ENCODE measurements at regions not wholly inside any gene's neighbourhood (a gene's known extent, or its start where the extent isn't known, plus 50 kb on each side); places are given as distances from the start of the nearest gene placed in this dataset.
A peak's percentile ranks its signal among the peaks of the same experiment; 100 is the strongest.

DNA sequence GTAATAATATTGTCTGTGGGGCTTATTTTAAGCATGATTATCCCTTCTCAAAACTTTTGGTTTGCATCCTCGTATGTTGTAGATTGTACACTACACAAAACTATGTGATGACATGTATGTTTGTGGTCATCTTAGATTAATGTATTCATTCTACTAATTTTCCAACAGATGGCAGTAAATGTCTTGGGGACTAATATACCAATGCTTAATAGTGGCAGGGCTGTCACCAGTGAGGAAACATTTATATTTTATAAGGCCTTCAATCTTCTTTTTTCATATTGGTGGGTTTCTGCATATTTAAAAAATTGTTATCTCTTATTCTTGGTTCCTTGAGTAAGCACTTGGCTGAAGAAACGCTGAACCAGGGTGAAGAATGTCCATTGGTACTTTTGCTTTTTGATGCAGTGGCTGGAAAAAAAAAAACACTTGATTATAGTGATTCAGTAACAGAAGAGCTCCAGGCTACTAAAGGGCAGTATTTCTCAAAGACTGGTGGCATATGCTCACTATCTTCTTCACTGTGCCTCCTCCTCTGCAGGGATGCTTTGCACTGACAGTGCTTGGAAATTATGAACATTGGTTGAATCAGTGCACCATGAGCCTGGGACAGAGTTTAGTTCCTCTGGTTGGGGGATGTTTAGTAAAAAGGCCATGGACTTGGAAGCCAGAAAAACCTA is 530.3 kb downstream of the RASEF start:
- WGBS (ENCODE audit: insufficient coverage): 60% methylated on average over 1 of the region's 2 CpGs
- Histone ChIP-seq H3K36me3 (ENCODE audit: control insufficient read depth, insufficient read depth, low read length) (no peaks in the 10 kb centered on the region), H3K4me1 (ENCODE audit: control insufficient read depth, insufficient read depth, low read length) (no peaks in the 10 kb centered on the region), H3K4me3 (ENCODE audit: low read length) (no peak overlapping the region), H3K27ac (ENCODE audit: low read length) (no peak overlapping the region), H3K27me3 (ENCODE audit: control insufficient read depth, insufficient read depth, low read length) (no peaks in the 10 kb centered on the region), H3K9me3 (replicated peaks; ENCODE audit: control insufficient read depth, low read depth, low read length) (peaks cover 4% of the 10 kb centered on the region)
- DNase-seq: peak; percentile 40

DNA sequence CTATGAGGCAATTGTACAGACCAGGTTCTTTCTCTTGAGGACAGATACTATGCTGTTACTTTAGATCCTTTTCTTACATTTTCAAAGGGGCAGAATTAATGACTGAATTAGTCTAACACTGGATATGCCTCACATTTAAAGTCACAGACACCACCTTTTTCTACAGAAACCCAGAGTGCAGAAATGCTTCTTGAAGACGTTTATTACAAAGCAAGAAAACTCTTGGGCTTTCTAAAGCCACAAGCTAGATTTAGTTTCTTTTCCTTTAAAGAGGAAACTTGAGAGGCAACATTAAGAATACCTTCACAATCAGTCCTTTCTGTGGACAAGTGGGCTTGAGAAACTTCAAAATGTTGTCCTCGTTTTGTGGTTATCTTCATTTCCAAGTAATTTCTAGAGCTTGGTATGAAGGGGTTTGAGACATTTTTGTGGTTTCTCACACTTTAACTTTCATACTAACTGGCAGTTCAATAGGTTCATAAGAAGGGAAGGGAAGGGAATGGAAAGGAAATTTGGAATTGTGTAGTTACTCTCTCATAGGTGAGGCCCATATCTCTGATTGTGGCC is 527.4 kb downstream of the RASEF start:
- WGBS (ENCODE audit: insufficient coverage): no CpG with 5 or more reads among the region's 2 CpGs
- no peaks in the 10 kb centered on the region for H3K9me3 ChIP-seq (replicated peaks; ENCODE audit: control insufficient read depth, low read depth, low read length)
- H3K4me1 ChIP-seq (ENCODE audit: control insufficient read depth, insufficient read depth, low read length): no peaks in the 10 kb centered on the region
- no peak for DNase-seq
- no peak overlapping the region for H3K27ac ChIP-seq (ENCODE audit: low read length)
- H3K36me3 ChIP-seq (ENCODE audit: control insufficient read depth, insufficient read depth, low read length): no peaks in the 10 kb centered on the region
- H3K4me3 ChIP-seq (ENCODE audit: low read length): no peak overlapping the region
- no peaks in the 10 kb centered on the region for H3K27me3 ChIP-seq (ENCODE audit: control insufficient read depth, insufficient read depth, low read length)

DNA sequence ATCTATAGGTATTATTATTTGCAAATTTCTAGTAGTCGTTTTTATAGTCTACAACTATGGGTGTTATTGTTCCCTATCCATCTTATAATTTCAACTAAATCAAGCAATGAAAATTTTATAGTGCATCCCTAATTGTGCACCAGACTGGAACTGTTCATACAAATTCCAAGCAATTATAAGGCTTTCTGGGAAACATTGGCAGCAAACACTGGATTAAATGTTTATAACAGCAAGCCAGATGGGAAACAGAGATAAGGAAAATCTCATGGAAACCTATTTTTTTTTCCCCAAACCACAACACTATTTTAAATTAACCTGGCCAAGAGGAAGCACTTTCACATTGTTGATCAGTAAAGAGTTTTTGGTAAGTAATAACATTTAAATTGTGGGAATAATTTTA is 524.3 kb downstream of the RASEF start:
- no peak overlapping the region for H3K4me3 ChIP-seq (ENCODE audit: low read length)
- no CpG with 5 or more reads among the region's 1 CpG for WGBS (ENCODE audit: insufficient coverage)
- DNase-seq: peak; percentile 75

DNA sequence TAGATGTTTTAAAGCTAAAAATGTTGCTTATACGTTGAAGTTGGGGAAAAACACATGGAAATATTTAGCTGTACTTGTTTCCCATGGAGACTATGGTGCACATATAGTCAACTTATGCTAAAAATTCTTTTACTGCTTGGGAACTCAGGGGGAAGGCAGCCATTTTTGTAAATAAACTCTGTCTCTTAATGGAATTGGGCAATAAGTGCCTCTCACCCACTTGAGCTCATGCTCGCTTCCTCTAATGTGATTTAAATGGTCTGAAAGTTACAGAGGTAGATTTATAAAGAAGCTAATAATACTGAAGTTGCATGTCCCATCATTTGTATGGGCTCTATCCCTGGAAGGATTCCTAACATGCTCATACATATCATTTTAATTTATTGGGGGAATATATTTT is 523.8 kb downstream of the RASEF start:
- no peaks in the 10 kb centered on the region for H3K27me3 ChIP-seq (ENCODE audit: control insufficient read depth, insufficient read depth, low read length)
- peak overlapping the region; percentile 11 for H3K27ac ChIP-seq (ENCODE audit: low read length)
- WGBS (ENCODE audit: insufficient coverage): no CpG with 5 or more reads among the region's 2 CpGs
- peak; percentile 41 for DNase-seq
- no peak overlapping the region for H3K4me3 ChIP-seq (ENCODE audit: low read length)
- no peaks in the 10 kb centered on the region for H3K9me3 ChIP-seq (replicated peaks; ENCODE audit: control insufficient read depth, low read depth, low read length)
- no peaks in the 10 kb centered on the region for H3K36me3 ChIP-seq (ENCODE audit: control insufficient read depth, insufficient read depth, low read length)
- H3K4me1 ChIP-seq (ENCODE audit: control insufficient read depth, insufficient read depth, low read length): no peaks in the 10 kb centered on the region

More for the DNA sequence above, 524.3 kb downstream of the RASEF start:
- Histone ChIP-seq H3K27ac (ENCODE audit: low read length) (no peak overlapping the region), H3K9me3 (replicated peaks; ENCODE audit: control insufficient read depth, low read depth, low read length) (no peaks in the 10 kb centered on the region), H3K36me3 (ENCODE audit: control insufficient read depth, insufficient read depth, low read length) (no peaks in the 10 kb centered on the region), H3K4me1 (ENCODE audit: control insufficient read depth, insufficient read depth, low read length) (no peaks in the 10 kb centered on the region), H3K27me3 (ENCODE audit: control insufficient read depth, insufficient read depth, low read length) (no peaks in the 10 kb centered on the region)

DNA sequence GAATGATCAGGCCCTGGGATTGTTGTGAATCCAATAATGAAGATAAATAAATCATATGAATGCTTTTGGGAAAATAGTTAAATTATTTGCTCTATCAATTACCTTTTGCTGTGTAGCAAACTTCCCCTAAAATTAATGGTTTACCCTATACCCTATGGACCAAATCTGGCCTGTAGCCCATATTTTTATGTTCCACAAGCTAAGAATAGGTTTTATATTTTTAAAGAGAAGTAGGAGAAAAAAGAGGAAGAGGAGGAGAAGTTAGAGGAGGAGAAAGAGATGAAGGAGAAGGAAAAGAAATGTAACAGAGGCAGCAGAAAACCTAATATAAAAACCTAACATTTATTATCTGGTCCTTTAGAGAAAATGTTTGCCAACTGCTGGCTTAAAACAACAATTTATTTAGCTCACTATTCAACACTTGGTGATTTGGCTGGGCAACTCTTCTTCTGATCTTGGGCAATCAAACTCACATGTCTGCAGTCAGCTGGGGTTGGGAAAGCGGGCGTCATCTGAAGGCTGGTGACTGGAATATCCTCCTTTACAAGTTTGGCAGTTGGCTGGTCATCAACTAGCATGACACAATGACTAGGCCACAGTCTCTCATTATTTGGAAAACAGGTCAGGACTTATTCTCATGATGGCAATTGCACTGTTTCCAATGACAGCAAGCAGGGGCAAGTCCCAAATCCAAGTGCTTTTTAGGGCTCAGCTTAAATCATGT is 522.9 kb downstream of the RASEF start:
- no peaks in the 10 kb centered on the region for H3K27me3 ChIP-seq (ENCODE audit: control insufficient read depth, insufficient read depth, low read length)
- DNase-seq: peak; percentile 11
- H3K27ac ChIP-seq (ENCODE audit: low read length): no peak overlapping the region
- WGBS (ENCODE audit: insufficient coverage): 76% methylated on average over 2 of the region's 2 CpGs
- no peak overlapping the region for H3K4me3 ChIP-seq (ENCODE audit: low read length)
- no peaks in the 10 kb centered on the region for H3K9me3 ChIP-seq (replicated peaks; ENCODE audit: control insufficient read depth, low read depth, low read length)
- no peaks in the 10 kb centered on the region for H3K4me1 ChIP-seq (ENCODE audit: control insufficient read depth, insufficient read depth, low read length)
- H3K36me3 ChIP-seq (ENCODE audit: control insufficient read depth, insufficient read depth, low read length): no peaks in the 10 kb centered on the region

DNA sequence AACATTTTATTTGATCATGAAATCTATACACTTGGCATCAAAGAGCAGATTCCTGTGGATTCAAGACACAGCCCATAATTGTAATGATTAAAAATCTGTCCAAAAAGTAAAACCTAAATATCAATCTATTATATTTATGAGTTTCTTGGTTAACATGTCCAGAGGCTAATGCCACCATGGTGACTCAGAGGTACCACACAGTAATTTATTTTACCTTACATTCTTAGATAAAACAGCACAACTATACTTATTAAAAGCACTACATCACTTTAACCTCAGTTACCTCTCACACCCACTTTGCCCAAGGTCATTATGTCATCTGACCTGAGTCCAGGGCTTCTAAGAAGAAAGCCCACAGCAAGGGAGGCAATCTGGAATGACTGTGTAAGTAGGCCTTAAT is 519.2 kb downstream of the RASEF start:
- no peak overlapping the region for H3K27ac ChIP-seq (ENCODE audit: low read length)
- no peaks in the 10 kb centered on the region for H3K9me3 ChIP-seq (replicated peaks; ENCODE audit: control insufficient read depth, low read depth, low read length)
- no peaks in the 10 kb centered on the region for H3K27me3 ChIP-seq (ENCODE audit: control insufficient read depth, insufficient read depth, low read length)
- H3K36me3 ChIP-seq (ENCODE audit: control insufficient read depth, insufficient read depth, low read length): no peaks in the 10 kb centered on the region
- no peak overlapping the region for H3K4me3 ChIP-seq (ENCODE audit: low read length)
- no peak for DNase-seq
- H3K4me1 ChIP-seq (ENCODE audit: control insufficient read depth, insufficient read depth, low read length): no peaks in the 10 kb centered on the region

DNA sequence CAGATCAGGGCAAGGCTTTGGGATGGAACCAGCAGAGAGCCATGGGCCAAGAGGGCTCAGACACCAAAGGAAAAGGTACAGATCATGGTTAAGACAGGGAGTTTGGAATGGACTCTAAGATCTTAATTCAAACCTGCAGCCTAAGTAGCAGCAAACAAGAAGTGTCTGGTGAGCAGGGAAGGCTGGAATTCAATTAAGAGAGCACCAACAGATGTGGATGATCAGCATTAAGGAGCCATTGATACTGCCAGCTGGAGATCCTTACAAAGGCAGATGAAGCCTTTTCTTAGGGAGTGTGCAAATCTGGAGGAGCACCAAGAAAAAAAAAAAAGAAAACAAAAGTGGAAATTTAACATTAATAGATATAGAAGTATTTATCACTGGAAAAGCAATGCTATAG is 516.8 kb downstream of the RASEF start:
- no peak overlapping the region for H3K27ac ChIP-seq (ENCODE audit: low read length)
- DNase-seq: no peak
- H3K27me3 ChIP-seq (ENCODE audit: control insufficient read depth, insufficient read depth, low read length): no peaks in the 10 kb centered on the region
- H3K4me3 ChIP-seq (ENCODE audit: low read length): no peak overlapping the region
- H3K4me1 ChIP-seq (ENCODE audit: control insufficient read depth, insufficient read depth, low read length): no peaks in the 10 kb centered on the region
- H3K9me3 ChIP-seq (replicated peaks; ENCODE audit: control insufficient read depth, low read depth, low read length): no peaks in the 10 kb centered on the region
- H3K36me3 ChIP-seq (ENCODE audit: control insufficient read depth, insufficient read depth, low read length): no peaks in the 10 kb centered on the region

DNA sequence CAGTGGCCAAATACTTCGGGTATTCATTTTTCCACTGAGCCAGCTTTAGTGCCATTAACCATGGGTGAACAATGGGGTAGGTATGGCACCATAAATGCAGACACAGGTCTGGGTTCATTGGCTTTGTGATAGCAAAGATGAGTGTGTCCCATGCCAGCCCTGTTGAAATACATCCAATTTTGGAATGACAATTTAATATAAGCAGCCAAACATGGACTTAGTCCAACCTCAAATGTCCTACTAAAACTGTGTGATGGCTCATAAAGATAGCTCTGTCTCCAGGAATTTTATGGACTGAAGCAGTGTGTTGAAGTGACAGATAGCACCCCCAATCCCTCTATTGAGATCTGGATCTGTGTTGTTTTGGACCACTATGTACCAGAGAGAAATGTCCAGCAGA is 514.9 kb downstream of the RASEF start:
- Histone ChIP-seq H3K4me3 (ENCODE audit: low read length) (no peak overlapping the region), H3K4me1 (ENCODE audit: control insufficient read depth, insufficient read depth, low read length) (no peaks in the 10 kb centered on the region), H3K9me3 (replicated peaks; ENCODE audit: control insufficient read depth, low read depth, low read length) (no peaks in the 10 kb centered on the region), H3K27ac (ENCODE audit: low read length) (no peak overlapping the region), H3K27me3 (ENCODE audit: control insufficient read depth, insufficient read depth, low read length) (no peaks in the 10 kb centered on the region), H3K36me3 (ENCODE audit: control insufficient read depth, insufficient read depth, low read length) (no peaks in the 10 kb centered on the region)
- WGBS (ENCODE audit: insufficient coverage): no CpG with 5 or more reads among the region's 1 CpG
- no peak for DNase-seq

DNA sequence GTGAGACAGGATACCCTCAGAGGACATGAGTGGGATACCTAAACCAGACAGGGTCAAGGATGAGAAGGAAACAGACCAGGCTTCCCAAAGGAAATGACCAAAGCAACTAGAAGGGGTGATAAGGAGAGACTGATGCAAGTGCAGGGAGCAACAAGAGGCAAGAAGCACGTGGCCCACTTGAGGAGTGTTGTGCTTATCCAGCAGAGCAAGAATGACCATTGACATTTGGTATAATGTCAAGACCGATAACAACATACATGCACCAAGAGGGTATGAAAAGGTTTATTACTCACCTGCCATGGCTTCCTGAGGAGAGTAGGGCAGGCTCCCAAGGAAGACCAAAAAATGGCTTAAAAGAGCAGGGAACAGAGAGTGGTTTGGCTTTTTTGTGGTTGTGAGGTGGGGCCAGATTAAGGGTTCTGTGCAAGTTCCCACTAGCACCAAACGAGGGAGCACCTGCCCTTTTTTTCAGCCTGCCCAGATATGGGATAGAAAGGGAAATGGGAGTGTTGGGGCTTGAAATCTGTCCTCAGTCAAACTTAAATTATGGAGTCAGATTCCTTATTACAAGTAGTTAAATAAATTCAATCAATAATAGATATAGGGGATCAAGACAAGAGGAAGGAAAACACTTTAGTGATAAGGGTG is 513.6 kb downstream of the RASEF start:
- no peaks in the 10 kb centered on the region for H3K9me3 ChIP-seq (replicated peaks; ENCODE audit: control insufficient read depth, low read depth, low read length)
- H3K27me3 ChIP-seq (ENCODE audit: control insufficient read depth, insufficient read depth, low read length): no peaks in the 10 kb centered on the region
- H3K36me3 ChIP-seq (ENCODE audit: control insufficient read depth, insufficient read depth, low read length): no peaks in the 10 kb centered on the region
- no peak overlapping the region for H3K27ac ChIP-seq (ENCODE audit: low read length)
- H3K4me1 ChIP-seq (ENCODE audit: control insufficient read depth, insufficient read depth, low read length): no peaks in the 10 kb centered on the region
- 80% methylated on average over 1 of the region's 3 CpGs for WGBS (ENCODE audit: insufficient coverage)
- DNase-seq: no peak
- H3K4me3 ChIP-seq (ENCODE audit: low read length): no peak overlapping the region

DNA sequence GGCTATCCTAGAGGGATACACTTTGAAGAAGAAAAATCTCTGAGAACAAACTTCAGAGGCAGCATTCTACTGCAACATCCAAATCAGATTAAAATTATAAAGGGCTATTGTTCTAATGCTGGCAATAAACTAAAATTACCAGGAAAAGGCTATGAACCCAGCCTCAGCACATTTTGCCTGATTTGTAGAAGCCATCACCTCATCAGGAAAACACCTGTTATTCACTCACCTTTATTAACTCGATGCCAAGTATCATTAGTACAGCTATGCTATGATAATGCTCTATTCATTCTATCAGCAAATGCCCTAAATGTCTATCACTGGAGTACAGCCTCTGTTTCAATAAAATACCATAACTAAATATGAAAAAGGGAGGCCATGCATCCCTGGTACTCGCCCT is 510.2 kb downstream of the RASEF start:
- no peak overlapping the region for H3K27ac ChIP-seq (ENCODE audit: low read length)
- H3K36me3 ChIP-seq (ENCODE audit: control insufficient read depth, insufficient read depth, low read length): no peaks in the 10 kb centered on the region
- no CpG with 5 or more reads among the region's 2 CpGs for WGBS (ENCODE audit: insufficient coverage)
- peaks cover 2% of the 10 kb centered on the region for H3K4me1 ChIP-seq (ENCODE audit: control insufficient read depth, insufficient read depth, low read length)
- no peak for DNase-seq
- no peak overlapping the region for H3K4me3 ChIP-seq (ENCODE audit: low read length)
- no peaks in the 10 kb centered on the region for H3K9me3 ChIP-seq (replicated peaks; ENCODE audit: control insufficient read depth, low read depth, low read length)
- no peaks in the 10 kb centered on the region for H3K27me3 ChIP-seq (ENCODE audit: control insufficient read depth, insufficient read depth, low read length)

Data from muscle of leg (tissue), 3 donors.